Right renal pelvis (tissue), 4 donors: ENCODE measurements at regions not wholly inside any gene's neighbourhood (a gene's known extent, or its start where the extent isn't known, plus 50 kb on each side); places are given as distances from the start of the nearest gene placed in this dataset.
A peak's percentile ranks its signal among the peaks of the same experiment; 100 is the strongest.

Source experiments
- DNase-seq, 4 donors: peaks; one replicate each; pipeline ENCODE4 v3.0.0-alpha.2; 2013; ENCODE audit warnings: low read depth in 4 of 4, low spot score in 3 of 4, missing footprints in 1 of 4

DNA sequence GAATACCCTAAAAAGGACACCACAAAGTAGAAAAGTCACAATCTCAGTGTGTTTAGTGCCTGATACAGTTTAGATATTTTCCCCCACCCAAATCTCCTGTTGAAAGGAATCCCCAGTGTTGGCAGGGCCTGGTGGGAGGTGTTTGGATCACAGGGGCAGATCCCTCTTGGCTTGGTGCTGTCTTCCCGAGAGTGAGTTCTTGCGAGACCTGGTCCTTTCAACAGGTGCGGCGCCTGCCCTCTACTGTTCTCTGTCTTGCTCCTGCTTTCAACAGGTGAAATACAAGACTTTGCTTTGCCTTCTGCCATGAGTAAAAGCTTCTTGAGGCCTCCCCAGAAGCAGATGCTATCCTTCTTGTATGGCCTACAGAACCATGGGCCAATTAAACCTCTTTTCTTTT lies 534.3 kb upstream of the NRSN1 start:
- DNase-seq, result no peak

GRCh38 chr6:23600118-23600517 lies 525.9 kb upstream of the NRSN1 start:
- no peak for DNase-seq

- no peak for DNase-seq
Measured at GRCh38 chr6:23601811-23602345, 524.1 kb upstream of the NRSN1 start.

GRCh38 chr6:23608931-23609435 lies 517.0 kb upstream of the NRSN1 start:
- DNase-seq, result peak in 3 of 4 donors; percentile 36 to 58 (median 55)

- DNase-seq, result no peak
Measured at GRCh38 chr6:23611776-23612381, 514.1 kb upstream of the NRSN1 start.

DNA sequence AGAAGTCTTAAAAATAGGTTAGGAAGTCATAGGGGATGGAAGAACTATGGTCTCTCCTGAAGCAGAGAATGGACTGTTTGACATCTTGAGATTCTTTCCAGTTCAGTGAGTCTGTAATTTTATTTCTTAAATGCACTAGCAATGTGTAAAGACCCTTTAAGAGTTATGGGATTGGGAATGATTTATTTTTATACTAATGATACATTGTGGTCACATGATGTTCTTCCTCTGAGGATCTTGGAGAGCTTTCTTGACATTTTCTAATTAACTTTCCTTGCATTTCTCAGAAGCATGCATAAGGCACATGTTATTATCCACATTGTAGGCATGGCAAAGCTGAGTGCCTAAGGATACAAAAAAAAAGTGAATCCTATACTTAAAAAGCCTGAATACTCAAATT lies 507.6 kb upstream of the NRSN1 start:
- no peak for DNase-seq

- DNase-seq, result no peak
Measured at GRCh38 chr6:23620911-23621401, 505.1 kb upstream of the NRSN1 start.

GRCh38 chr6:23630726-23631635 lies 495.0 kb upstream of the NRSN1 start:
- DNase-seq, result no peak

GRCh38 chr6:23633996-23634395 lies 492.0 kb upstream of the NRSN1 start:
- no peak for DNase-seq

GRCh38 chr6:23635150-23635549 lies 490.9 kb upstream of the NRSN1 start:
- no peak for DNase-seq

DNA sequence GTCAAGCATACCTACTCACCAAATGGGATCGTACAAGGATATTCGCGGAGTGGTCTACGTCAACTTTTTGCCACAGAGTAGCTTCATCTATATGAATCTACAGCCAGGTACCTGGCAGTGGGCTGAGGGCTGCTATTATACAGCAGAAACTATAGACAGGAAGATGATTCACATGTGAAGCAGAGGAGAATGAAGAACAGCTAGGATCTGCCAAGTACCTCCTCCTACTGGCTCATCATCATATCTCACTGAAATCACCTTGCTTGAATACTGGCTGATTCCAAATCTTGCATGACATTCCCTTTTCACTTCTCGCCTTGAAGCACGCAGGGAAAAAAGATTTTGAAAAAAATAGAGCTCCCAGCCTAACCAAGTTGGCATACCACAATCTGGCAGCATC lies 488.7 kb upstream of the NRSN1 start:
- no peak for DNase-seq

- DNase-seq, result no peak
Measured at GRCh38 chr6:23642849-23643248, 483.2 kb upstream of the NRSN1 start.

DNA sequence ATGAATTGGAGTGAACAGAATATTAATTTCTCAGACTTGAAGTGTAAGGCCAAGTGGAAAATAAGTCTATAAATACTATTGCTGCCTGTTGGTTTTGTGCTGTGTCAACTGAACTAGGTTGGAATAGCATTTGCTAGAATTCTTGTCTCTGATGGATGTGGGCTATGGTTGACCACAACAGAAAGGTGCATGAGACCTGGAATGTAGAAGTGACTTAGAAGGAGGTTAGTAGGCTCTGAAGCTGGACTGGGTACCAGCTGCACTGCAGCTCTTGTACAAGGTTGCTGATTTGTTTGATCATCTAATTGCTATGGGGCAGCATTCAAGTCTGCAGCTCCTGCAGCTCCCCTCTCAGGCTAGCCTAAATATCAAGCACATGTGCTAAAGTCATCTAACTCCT lies 479.0 kb upstream of the NRSN1 start:
- no peak for DNase-seq

DNA sequence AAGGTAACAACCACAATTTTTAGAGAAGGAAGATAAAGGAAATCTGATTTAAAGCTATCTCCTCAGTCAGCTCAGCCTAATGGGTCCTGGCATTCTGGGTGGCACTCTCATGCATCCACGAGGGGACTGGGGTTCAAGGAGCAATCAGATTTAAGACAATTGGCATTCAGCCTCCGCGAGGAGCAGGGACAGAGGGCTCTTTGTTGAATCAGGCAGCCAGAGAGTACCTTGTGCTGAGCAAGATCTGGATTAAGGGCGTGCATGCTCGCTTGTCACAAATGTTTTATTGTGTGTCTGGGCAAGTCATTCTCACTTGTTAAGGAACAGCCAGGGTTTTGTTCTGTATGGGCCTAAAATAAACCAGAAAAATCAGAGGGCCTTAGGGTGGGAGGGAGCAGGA lies 475.3 kb upstream of the NRSN1 start:
- DNase-seq, result no peak

GRCh38 chr6:23654745-23655144 lies 471.3 kb upstream of the NRSN1 start:
- no peak for DNase-seq

GRCh38 chr6:23655525-23655924 lies 470.5 kb upstream of the NRSN1 start:
- no peak for DNase-seq

GRCh38 chr6:23656255-23657194 lies 469.5 kb upstream of the NRSN1 start:
- no peak for DNase-seq

- DNase-seq, result peak in 2 of 4 donors; percentile 45 to 58
Measured at GRCh38 chr6:23659125-23659524, 466.9 kb upstream of the NRSN1 start.

- DNase-seq, result no peak
Measured at GRCh38 chr6:23661549-23661948, 464.5 kb upstream of the NRSN1 start.

DNA sequence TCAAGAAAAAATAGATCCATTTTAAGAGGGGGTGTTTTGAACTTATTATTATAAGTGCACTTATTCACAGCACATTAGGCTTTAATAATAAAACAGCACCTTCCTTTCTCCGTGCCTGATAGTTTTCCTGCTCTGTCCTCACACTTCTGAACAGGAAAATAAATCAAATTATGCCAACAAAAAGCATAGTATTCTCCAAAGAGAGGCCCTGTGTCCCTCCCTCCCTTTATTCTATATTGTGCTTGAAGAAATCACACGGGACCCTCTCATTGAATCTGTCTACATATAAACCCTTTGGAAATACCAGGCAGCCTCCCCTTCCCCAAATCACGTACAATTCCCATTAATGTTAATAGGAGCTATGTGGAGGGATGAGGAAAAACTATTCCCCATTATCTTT lies 462.9 kb upstream of the NRSN1 start:
- no peak for DNase-seq
